GM21737 (cell line): ENCODE measurements at regions not wholly inside any gene's neighbourhood (a gene's known extent, or its start where the extent isn't known, plus 50 kb on each side); places are given as distances from the start of the nearest gene placed in this dataset.

ENCODE experiments used
- ATAC-seq: cut with Tn5 transposase; IDR thresholded peaks from one replicate; pipeline ENCODE4 v1.9.1; 2021; ENCODE audit warnings: mild to moderate bottlenecking, moderate library complexity; ENCODE audit not compliant: unreplicated experiment

GRCh38 chr5:169450464-169450863 is 133.1 kb upstream of the SPDL1 start:
- ATAC-seq = no peak

- no peak for ATAC-seq
Observed at GRCh38 chr5:169448826-169449225, 134.7 kb upstream of the SPDL1 start.

GRCh38 chr5:169445191-169445590 is 138.4 kb upstream of the SPDL1 start:
- no peak for ATAC-seq

- ATAC-seq = no peak
Observed at GRCh38 chr5:169442913-169443784, 140.4 kb upstream of the SPDL1 start.

- ATAC-seq = no peak
Observed at GRCh38 chr5:169442403-169442874, 141.1 kb upstream of the SPDL1 start.

- no peak for ATAC-seq
Observed at GRCh38 chr5:169440107-169440705, 139.3 kb upstream of the SLIT3 start.

- no peak for ATAC-seq
Observed at GRCh38 chr5:169439362-169439761, 138.4 kb upstream of the SLIT3 start.

GRCh38 chr5:169435506-169436229 is 134.7 kb upstream of the SLIT3 start:
- no peak for ATAC-seq

- no peak for ATAC-seq
Observed at GRCh38 chr5:169433221-169433651, 132.3 kb upstream of the SLIT3 start.

- ATAC-seq = no peak
Observed at GRCh38 chr5:169431386-169431785, 130.4 kb upstream of the SLIT3 start.

- ATAC-seq = no peak
Observed at GRCh38 chr5:169430671-169431070, 129.7 kb upstream of the SLIT3 start.

- ATAC-seq = no peak
Observed at GRCh38 chr5:169429044-169429443, 128.1 kb upstream of the SLIT3 start.

- ATAC-seq = no peak
Observed at GRCh38 chr5:169426784-169427183, 125.8 kb upstream of the SLIT3 start.

- ATAC-seq = no peak
Observed at GRCh38 chr5:169424670-169425378, 123.9 kb upstream of the SLIT3 start.

GRCh38 chr5:169424279-169424655 is 123.3 kb upstream of the SLIT3 start:
- ATAC-seq = no peak

GRCh38 chr5:169423580-169424278 is 122.8 kb upstream of the SLIT3 start:
- no peak for ATAC-seq

- no peak for ATAC-seq
Observed at GRCh38 chr5:169422087-169422486, 121.1 kb upstream of the SLIT3 start.

- no peak for ATAC-seq
Observed at GRCh38 chr5:169421677-169422076, 120.7 kb upstream of the SLIT3 start.

- no peak for ATAC-seq
Observed at GRCh38 chr5:169417676-169418075, 116.7 kb upstream of the SLIT3 start.

GRCh38 chr5:169416583-169417196 is 115.8 kb upstream of the SLIT3 start:
- peak; percentile 82 for ATAC-seq
